ENCODE measurements at regions not wholly inside any gene's neighbourhood (a gene's known extent, or its start where the extent isn't known, plus 50 kb on each side); places are given as distances from the start of the nearest gene placed in this dataset.
"Not testable (repeated sequence)": the region's sequence is repeated elsewhere in the genome, so short reads cannot be mapped to it uniquely, and the experiment has no call there.

DNA sequence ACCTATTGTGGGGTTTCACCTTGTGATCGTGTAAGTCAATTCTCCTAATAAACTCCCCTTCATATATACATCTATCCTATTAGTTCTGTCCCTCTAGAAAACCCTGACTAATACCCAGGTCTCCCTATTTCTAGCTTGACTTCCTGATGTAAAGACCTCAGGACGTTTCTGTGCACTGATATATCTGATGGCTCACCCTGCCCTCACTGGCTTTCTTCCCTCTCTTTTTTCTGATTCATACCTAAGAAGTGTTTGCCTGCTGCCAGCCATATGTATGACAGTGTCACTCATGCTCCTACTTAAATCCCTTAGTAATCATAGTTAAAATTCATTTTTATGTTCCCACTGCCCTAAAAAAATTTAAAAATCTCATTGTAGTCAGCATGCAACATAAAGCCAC lies 124.8 kb upstream of the CCNG1 start:
- CTCF ChIA-PET = no interaction called here
- POLR2A ChIA-PET = no interaction called here
- DNase-seq (ENCODE audit: extremely low spot score) = no peak
- TF ChIP-seq SP1 (IDR thresholded peaks at IDR 0.05) (no peak), LEF1 (IDR thresholded peaks at IDR 0.05; ENCODE audit: borderline replicate concordance) (no peak), ZNF384 (IDR thresholded peaks at IDR 0.05) (no peak), L3MBTL2 (conservative IDR thresholded peaks at IDR 0.05) (no peak)

GRCh38 chr5:163313049-163313448 lies 124.3 kb upstream of the CCNG1 start:
- DNase-seq (ENCODE audit: extremely low spot score); CTCF ChIA-PET; POLR2A ChIA-PET: not testable (repeated sequence)

DNA sequence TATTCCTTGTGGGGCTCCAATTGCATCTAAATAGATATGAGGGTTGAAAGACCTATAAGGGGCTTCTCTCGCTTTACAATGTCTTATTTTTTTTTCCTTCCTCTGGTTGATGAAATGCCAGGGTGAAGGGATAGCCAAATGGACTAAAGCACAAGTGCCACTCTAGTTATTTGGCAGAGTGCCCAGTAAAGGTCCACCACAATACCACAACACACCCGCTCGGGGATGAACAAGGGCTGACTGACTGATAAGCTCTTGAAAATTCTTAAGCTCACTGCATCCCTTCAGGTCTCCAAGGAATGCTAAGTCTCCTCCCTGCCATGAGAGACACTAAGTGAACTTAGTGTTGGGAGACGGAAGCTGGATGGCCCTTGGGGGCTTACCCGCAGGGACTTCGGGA lies 121.0 kb upstream of the CCNG1 start:
- DNase-seq (ENCODE audit: extremely low spot score); CTCF ChIA-PET; POLR2A ChIA-PET: not testable (repeated sequence)

- ChIA-PET POLR2A (no interaction called here), CTCF (no interaction called here)
- no peak for DNase-seq (ENCODE audit: extremely low spot score)
- TF ChIP-seq ELF4 (IDR thresholded peaks at IDR 0.05) (no peak), LEF1 (IDR thresholded peaks at IDR 0.05; ENCODE audit: borderline replicate concordance) (no peak), FOXM1 (IDR thresholded peaks at IDR 0.05; ENCODE audit: borderline replicate concordance) (no peak), SP1 (IDR thresholded peaks at IDR 0.05) (no peak), L3MBTL2 (conservative IDR thresholded peaks at IDR 0.05) (no peak), ARNT (IDR thresholded peaks at IDR 0.05) (no peak), BHLHE40 (IDR thresholded peaks at IDR 0.05; ENCODE audit: borderline replicate concordance) (no peak), SUZ12 (IDR thresholded peaks at IDR 0.05) (no peak), HDGF (IDR thresholded peaks at IDR 0.05; ENCODE audit: borderline replicate concordance) (no peak), TARDBP (IDR thresholded peaks at IDR 0.05) (no peak), FOXK2 (IDR thresholded peaks at IDR 0.05) (no peak), CTBP1 (IDR thresholded peaks at IDR 0.05; ENCODE audit: borderline replicate concordance) (no peak), FOXA1 (IDR thresholded peaks at IDR 0.05) (no peak), NFRKB (IDR thresholded peaks at IDR 0.05) (no peak), ZNF384 (IDR thresholded peaks at IDR 0.05) (no peak)
- TF ChIP-seq, protein P1, sequence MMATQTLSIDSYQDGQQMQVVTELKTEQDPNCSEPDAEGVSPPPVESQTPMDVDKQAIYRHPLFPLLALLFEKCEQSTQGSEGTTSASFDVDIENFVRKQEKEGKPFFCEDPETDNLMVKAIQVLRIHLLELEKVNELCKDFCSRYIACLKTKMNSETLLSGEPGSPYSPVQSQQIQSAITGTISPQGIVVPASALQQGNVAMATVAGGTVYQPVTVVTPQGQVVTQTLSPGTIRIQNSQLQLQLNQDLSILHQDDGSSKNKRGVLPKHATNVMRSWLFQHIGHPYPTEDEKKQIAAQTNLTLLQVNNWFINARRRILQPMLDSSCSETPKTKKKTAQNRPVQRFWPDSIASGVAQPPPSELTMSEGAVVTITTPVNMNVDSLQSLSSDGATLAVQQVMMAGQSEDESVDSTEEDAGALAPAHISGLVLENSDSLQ (IDR thresholded peaks at IDR 0.05) = no peak
Measured at GRCh38 chr5:163318707-163319106, 118.7 kb upstream of the CCNG1 start.

DNA sequence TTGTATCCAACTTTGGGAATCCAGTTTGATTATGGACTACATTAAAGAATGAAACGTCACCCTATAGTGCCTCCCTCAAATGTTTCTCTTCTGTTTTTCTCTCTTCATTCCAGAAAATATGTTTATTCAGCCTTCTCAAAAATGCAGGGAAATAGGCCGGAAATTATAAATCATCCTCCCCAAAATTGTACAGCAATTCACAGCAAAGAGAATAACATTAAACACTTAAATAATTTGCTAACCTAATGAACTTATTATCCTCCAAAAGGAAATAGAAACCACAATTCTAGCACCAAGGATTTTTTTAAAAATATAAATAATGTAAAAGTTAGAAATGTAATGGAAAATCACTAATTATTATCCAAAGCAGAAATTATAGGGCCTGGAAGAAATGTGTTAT lies 115.9 kb upstream of the CCNG1 start:
- POLR2A ChIA-PET = no interaction called here
- TF ChIP-seq TARDBP (IDR thresholded peaks at IDR 0.05) = no peak
- no peak for TF ChIP-seq BHLHE40 (IDR thresholded peaks at IDR 0.05; ENCODE audit: borderline replicate concordance)
- TF ChIP-seq LEF1 (IDR thresholded peaks at IDR 0.05; ENCODE audit: borderline replicate concordance) = no peak
- TF ChIP-seq L3MBTL2 (conservative IDR thresholded peaks at IDR 0.05) = no peak
- TF ChIP-seq FOXA1 (IDR thresholded peaks at IDR 0.05) = no peak
- no peak for TF ChIP-seq ZNF384 (IDR thresholded peaks at IDR 0.05)
- no peak for TF ChIP-seq ARNT (IDR thresholded peaks at IDR 0.05)
- TF ChIP-seq SP1 (IDR thresholded peaks at IDR 0.05) = no peak
- no peak for TF ChIP-seq HDGF (IDR thresholded peaks at IDR 0.05; ENCODE audit: borderline replicate concordance)
- TF ChIP-seq FOXM1 (IDR thresholded peaks at IDR 0.05; ENCODE audit: borderline replicate concordance) = no peak
- no peak for TF ChIP-seq FOXK2 (IDR thresholded peaks at IDR 0.05)
- TF ChIP-seq, protein P1 (IDR thresholded peaks at IDR 0.05) = no peak
- no peak for TF ChIP-seq NFRKB (IDR thresholded peaks at IDR 0.05)
- TF ChIP-seq ELF4 (IDR thresholded peaks at IDR 0.05) = no peak
- no peak for TF ChIP-seq CTBP1 (IDR thresholded peaks at IDR 0.05; ENCODE audit: borderline replicate concordance)
- no peak for TF ChIP-seq SUZ12 (IDR thresholded peaks at IDR 0.05)
- no peak for DNase-seq (ENCODE audit: extremely low spot score)
- CTCF ChIA-PET = no interaction called here

DNA sequence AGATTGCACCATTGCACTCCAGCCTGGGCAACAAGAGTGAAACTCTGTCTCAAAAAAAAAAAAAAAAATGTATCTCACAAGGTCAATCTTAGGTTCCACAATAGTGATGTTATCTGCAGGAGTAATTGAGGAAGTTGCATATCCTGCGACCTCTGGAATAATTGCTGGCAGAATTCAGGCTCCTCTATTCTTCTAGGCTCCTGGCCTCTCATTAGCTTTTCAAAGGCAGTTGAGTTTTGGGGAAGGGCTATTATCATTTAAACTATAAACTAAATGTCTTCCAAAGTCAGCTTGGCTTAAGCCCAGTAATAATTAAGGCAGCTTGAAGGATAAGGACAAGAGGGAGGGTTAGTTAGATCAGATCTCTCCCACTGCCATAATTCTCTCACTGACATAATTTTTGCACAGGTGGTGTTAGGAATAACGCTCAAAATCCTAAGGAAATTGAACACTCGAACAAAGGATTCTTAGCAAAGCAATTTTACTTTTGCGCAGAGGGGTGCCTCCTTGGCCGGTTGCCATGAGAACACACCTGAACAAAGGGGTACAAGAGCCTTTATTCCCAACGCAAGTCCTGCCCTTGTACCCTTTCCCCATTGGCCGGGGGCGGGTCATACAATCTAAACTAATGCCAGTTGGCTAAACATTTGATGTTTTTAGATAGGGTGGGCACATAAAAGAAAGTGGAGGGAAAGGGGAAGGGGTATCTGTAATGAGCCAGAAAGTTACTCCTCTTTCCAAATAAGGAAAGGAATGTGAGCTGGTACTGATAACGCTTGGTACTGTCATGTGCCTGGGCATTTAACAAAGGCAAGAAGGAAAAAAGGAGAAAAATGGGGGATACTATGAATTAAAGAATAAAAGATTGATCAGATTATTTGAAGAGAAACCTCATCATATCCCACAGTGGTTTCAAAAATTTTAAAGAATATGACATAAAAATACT lies 106.4 kb upstream of the CCNG1 start:
- ChIA-PET CTCF (no interaction called here), POLR2A (no interaction called here)
- no peak for DNase-seq (ENCODE audit: extremely low spot score)
- TF ChIP-seq LEF1 (IDR thresholded peaks at IDR 0.05; ENCODE audit: borderline replicate concordance) (no peak), ARNT (IDR thresholded peaks at IDR 0.05) (no peak)

- CTCF ChIA-PET; DNase-seq (ENCODE audit: extremely low spot score); POLR2A ChIA-PET: not testable (repeated sequence)
Measured at GRCh38 chr5:163336074-163336473, 101.3 kb upstream of the CCNG1 start.

GRCh38 chr5:163339148-163339547 lies 98.2 kb upstream of the CCNG1 start:
- ChIA-PET POLR2A (no interaction called here), CTCF (no interaction called here)
- TF ChIP-seq NFRKB (IDR thresholded peaks at IDR 0.05) (no peak), SUZ12 (IDR thresholded peaks at IDR 0.05) (no peak), ARNT (IDR thresholded peaks at IDR 0.05) (no peak), CTBP1 (IDR thresholded peaks at IDR 0.05; ENCODE audit: borderline replicate concordance) (no peak), LEF1 (IDR thresholded peaks at IDR 0.05; ENCODE audit: borderline replicate concordance) (no peak), FOXA1 (IDR thresholded peaks at IDR 0.05) (no peak)
- no peak for DNase-seq (ENCODE audit: extremely low spot score)

DNA sequence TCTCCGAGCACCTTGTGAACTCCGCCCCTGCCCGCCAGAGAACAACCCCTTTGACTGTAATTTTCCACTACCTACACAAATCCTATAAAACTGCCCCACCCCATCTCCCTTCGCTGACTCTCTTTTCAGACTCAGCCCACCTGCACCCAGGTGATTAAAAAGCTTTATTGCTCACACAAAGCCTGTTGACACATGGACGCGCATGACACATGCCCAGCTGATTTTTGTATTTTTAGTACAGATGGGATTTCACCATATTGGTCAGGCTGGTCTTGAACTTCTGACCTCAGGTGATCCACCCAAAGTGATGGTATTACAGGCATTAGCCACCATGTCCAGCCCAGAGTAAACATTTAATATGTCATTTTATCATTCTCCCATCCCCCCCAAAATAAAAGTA lies 97.0 kb upstream of the CCNG1 start:
- POLR2A ChIA-PET; CTCF ChIA-PET; DNase-seq (ENCODE audit: extremely low spot score): not testable (repeated sequence)

Data from HEK293T (cell line).